AG09319 (cell line): ENCODE measurements at regions not wholly inside any gene's neighbourhood (a gene's known extent, or its start where the extent isn't known, plus 50 kb on each side); places are given as distances from the start of the nearest gene placed in this dataset.
"Not testable (repeated sequence)": the region's sequence is repeated elsewhere in the genome, so short reads cannot be mapped to it uniquely, and the experiment has no call there.

Experiments
- DNase-seq: peaks from one replicate; pipeline ENCODE4 v3.0.0-alpha.2; 2010; ENCODE audit warnings: low read depth; ENCODE audit errors: extremely low read depth
- CTCF ChIP-seq: IDR thresholded peaks from 2 replicates; pipeline ENCODE4 v1.5.1; 2011; ENCODE audit warnings: low read depth, mild to moderate bottlenecking, inconsistent platforms, low read length, moderate library complexity

DNA sequence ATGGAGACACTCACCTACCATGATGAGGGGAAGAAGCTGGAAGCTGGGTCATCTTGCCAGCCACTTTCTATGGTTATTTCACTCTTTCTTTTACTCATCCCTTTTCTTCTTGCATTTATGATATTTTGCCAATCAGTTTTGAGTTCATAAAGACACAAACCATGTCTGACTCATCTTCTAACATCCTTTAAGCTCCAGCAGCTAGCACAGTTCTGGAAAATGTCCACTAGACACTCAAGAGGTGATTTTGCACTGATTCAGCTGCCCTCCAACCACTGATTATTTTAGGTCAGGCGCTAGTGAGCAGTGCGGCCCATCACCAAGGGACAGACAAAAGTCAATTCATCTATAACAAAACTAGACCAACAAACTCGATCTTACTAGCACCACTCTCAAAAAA lies 537.1 kb upstream of the ID2 start:
- no peak for DNase-seq
- TF ChIP-seq CTCF: no peak

- DNase-seq: not testable (repeated sequence)
These were observed 536.5 kb upstream of the ID2 start for GRCh38 chr2:8145375-8145774.

- DNase-seq: no peak
- no peak for TF ChIP-seq CTCF
These were observed 535.5 kb upstream of the ID2 start for GRCh38 chr2:8146132-8147005.

- DNase-seq: no peak
- no peak for TF ChIP-seq CTCF
These were observed 533.4 kb upstream of the ID2 start for GRCh38 chr2:8148260-8149006.

DNA sequence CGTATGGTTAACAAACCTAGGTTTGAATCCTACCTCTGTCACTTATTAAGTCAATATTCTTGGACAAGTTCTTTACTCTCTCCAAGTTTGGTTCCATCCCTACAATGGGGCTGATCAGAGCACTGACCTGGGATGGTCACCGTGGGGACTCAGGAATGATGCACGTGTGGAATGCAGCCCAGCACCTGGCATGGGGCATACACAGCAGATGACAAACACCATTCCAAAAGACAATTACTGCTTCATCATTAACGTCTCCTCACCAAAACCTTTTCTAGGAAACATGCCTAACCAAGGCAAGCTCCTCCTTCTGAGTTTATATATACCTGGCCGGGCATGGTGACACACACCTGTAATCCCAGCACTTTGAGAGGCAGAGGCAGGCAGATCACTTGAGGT lies 532.9 kb upstream of the ID2 start:
- no peak for TF ChIP-seq CTCF
- no peak for DNase-seq

GRCh38 chr2:8149985-8150539 lies 531.8 kb upstream of the ID2 start:
- no peak for DNase-seq
- no peak for TF ChIP-seq CTCF

DNA sequence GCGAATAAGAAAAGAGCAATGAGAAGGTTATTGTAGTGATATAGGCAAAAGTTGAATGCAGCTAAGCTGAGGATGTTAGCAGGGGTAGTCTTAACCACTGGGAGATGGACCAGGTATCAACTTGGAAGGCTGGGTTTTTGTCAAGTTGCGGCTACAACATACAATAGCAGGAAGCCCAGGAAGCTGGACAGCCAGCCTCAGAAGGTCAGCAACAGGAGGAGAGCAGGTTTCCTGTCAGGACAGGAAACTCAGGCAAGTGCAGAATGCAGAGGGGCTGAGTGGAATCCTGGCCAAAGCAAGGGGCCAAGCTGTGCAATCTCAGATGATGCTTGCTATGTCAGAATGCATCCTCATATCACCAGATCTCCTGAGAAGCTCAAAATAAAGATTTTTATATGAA lies 530.0 kb upstream of the ID2 start:
- no peak for TF ChIP-seq CTCF

More for the DNA sequence above, 530.0 kb upstream of the ID2 start:
- no peak for DNase-seq
